PC-3 (cell line): ENCODE measurements at regions not wholly inside any gene's neighbourhood (a gene's known extent, or its start where the extent isn't known, plus 50 kb on each side); places are given as distances from the start of the nearest gene placed in this dataset.

Experiments
- EZH2 ChIP-seq: fragments of 300-600 bp; sonication (generic); IDR thresholded peaks from one replicate; pipeline ENCODE4 v1.6.1; 2017; ENCODE audit warnings: antibody characterized with exemption, mild to moderate bottlenecking, low read length; ENCODE audit not compliant: unreplicated experiment
- EZH2phosphoT487 ChIP-seq: fragments of 300-600 bp; sonication (generic); IDR thresholded peaks from 2 replicates; pipeline ENCODE4 v1.6.1; 2018; ENCODE audit warnings: mild to moderate bottlenecking, antibody characterized with exemption, low read length, borderline replicate concordance
- TF ChIP-seq, protein P1 (sequence below): fragments of 300-600 bp; sonication (generic); conservative IDR thresholded peaks from 2 replicates; pipeline ENCODE4 v1.5.1; 2017; ENCODE audit warnings: antibody characterized with exemption, low read depth, mild to moderate bottlenecking, low read length

DNA sequence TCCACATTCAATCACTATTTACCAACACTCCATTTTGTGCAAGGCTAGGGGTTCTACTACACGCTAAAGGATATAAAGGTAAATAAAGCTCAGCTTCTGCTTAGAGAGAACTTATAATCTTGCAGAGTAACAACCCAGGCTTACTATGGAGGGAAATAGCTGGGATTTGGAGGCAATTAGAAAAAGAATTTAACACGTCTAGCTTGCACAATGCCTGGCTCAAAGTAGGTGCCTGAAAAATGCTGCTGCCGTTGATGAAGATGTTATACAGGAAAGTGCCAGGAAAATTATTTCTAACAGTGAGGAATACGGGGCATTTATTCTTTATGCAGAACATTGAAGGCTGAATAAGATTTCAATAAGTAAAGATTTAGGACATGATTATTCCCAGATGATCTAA lies 214.2 kb downstream of the KITLG start:
- TF ChIP-seq, protein P1, sequence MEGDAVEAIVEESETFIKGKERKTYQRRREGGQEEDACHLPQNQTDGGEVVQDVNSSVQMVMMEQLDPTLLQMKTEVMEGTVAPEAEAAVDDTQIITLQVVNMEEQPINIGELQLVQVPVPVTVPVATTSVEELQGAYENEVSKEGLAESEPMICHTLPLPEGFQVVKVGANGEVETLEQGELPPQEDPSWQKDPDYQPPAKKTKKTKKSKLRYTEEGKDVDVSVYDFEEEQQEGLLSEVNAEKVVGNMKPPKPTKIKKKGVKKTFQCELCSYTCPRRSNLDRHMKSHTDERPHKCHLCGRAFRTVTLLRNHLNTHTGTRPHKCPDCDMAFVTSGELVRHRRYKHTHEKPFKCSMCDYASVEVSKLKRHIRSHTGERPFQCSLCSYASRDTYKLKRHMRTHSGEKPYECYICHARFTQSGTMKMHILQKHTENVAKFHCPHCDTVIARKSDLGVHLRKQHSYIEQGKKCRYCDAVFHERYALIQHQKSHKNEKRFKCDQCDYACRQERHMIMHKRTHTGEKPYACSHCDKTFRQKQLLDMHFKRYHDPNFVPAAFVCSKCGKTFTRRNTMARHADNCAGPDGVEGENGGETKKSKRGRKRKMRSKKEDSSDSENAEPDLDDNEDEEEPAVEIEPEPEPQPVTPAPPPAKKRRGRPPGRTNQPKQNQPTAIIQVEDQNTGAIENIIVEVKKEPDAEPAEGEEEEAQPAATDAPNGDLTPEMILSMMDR: no peak
- no peak for TF ChIP-seq EZH2phosphoT487
- no peak for TF ChIP-seq EZH2
